Stimulated activated CD4-positive, alpha-beta T cell treated with anti-CD3 and anti-CD28 coated beads, Interleukin-4, amount 100 ng/mL, for 24 hours (primary cell): ENCODE measurements at regions not wholly inside any gene's neighbourhood (a gene's known extent, or its start where the extent isn't known, plus 50 kb on each side); places are given as distances from the start of the nearest gene placed in this dataset.
"Not testable (repeated sequence)": the region's sequence is repeated elsewhere in the genome, so short reads cannot be mapped to it uniquely, and the experiment has no call there.

Source experiments
- DNase-seq: peaks from one replicate; pipeline ENCODE4 v3.0.0-alpha.2; 2020

GRCh38 chr13:71213252-71213821 lies 653.7 kb downstream of the DACH1 start:
- DNase-seq = no peak

GRCh38 chr13:71210861-71211260 lies 656.1 kb downstream of the DACH1 start:
- no peak for DNase-seq

- DNase-seq = no peak
Observed at GRCh38 chr13:71209217-71209616, 657.8 kb downstream of the DACH1 start.

GRCh38 chr13:71184583-71184982 lies 682.4 kb downstream of the DACH1 start:
- DNase-seq = not testable (repeated sequence)

GRCh38 chr13:71183352-71183751 lies 683.7 kb downstream of the DACH1 start:
- not testable (repeated sequence) for DNase-seq

- no peak for DNase-seq
Observed at GRCh38 chr13:71171740-71172139, 695.3 kb downstream of the DACH1 start.

GRCh38 chr13:71169180-71169579 lies 697.8 kb downstream of the DACH1 start:
- no peak for DNase-seq

- no peak for DNase-seq
Observed at GRCh38 chr13:71156550-71156949, 710.5 kb downstream of the DACH1 start.

GRCh38 chr13:71149498-71150363 lies 717.3 kb downstream of the DACH1 start:
- no peak for DNase-seq

GRCh38 chr13:71149046-71149445 lies 718.0 kb downstream of the DACH1 start:
- no peak for DNase-seq

GRCh38 chr13:71148396-71148795 lies 718.6 kb downstream of the DACH1 start:
- DNase-seq = no peak

GRCh38 chr13:71144883-71145282 lies 722.1 kb downstream of the DACH1 start:
- no peak for DNase-seq

GRCh38 chr13:71137101-71137500 lies 729.9 kb downstream of the DACH1 start:
- no peak for DNase-seq

- no peak for DNase-seq
Observed at GRCh38 chr13:71124230-71124629, 742.8 kb downstream of the DACH1 start.

GRCh38 chr13:71118779-71119364 lies 748.1 kb downstream of the DACH1 start:
- DNase-seq = no peak

GRCh38 chr13:71117920-71118319 lies 749.1 kb downstream of the DACH1 start:
- DNase-seq = no peak

GRCh38 chr13:71115301-71115700 lies 751.7 kb downstream of the DACH1 start:
- DNase-seq = no peak

GRCh38 chr13:71096421-71096820 lies 770.6 kb downstream of the DACH1 start:
- no peak for DNase-seq

- DNase-seq = no peak
Observed at GRCh38 chr13:71090990-71091389, 776.0 kb downstream of the DACH1 start.

- no peak for DNase-seq
Observed at GRCh38 chr13:71089056-71089455, 777.9 kb downstream of the DACH1 start.

GRCh38 chr13:71087432-71087831 lies 779.6 kb downstream of the DACH1 start:
- DNase-seq = no peak

GRCh38 chr13:71087006-71087405 lies 780.0 kb downstream of the DACH1 start:
- DNase-seq = no peak

GRCh38 chr13:71082631-71083030 lies 784.4 kb downstream of the DACH1 start:
- DNase-seq = no peak

GRCh38 chr13:71079638-71080037 lies 787.4 kb downstream of the DACH1 start:
- no peak for DNase-seq
